Panc1 (cell line): ENCODE measurements at regions not wholly inside any gene's neighbourhood (a gene's known extent, or its start where the extent isn't known, plus 50 kb on each side); places are given as distances from the start of the nearest gene placed in this dataset.
"Not testable (repeated sequence)": the region's sequence is repeated elsewhere in the genome, so short reads cannot be mapped to it uniquely, and the experiment has no call there.

Experiments
- ATAC-seq: fragments of 200-7000 bp; cut with Tn5 transposase; 2 replicates; pipeline ENCODE4 v1.9.1; 2020; ENCODE audit warnings: mild to moderate bottlenecking, moderate library complexity
- BruUV-seq: library from RNA; stranded (reverse); fragments of 400-500 nt; replicated peaks from 2 replicates; lab custom pipeline; 2021; lab: Mats Ljungman, UMichigan
- CTCF ChIA-PET: fragments of 300-600 bp; sonication (Branson Sonifier 250); formaldehyde crosslinking; loops from one replicate; lab custom pipeline; 2022; ENCODE audit warnings: antibody characterized with exemption; lab: Charles Lee
- POLR2A ChIA-PET: fragments of 300-600 bp; sonication (Branson Sonifier 250); formaldehyde crosslinking; loops from one replicate; lab custom pipeline; 2022; ENCODE audit warnings: antibody characterized with exemption; lab: Charles Lee
- DNase-seq: peaks from one replicate; pipeline ENCODE4 v3.0.0-alpha.2; 2010; ENCODE audit warnings: low read depth, low spot score
- H3K27ac ChIP-seq: 2 replicates; pipeline ENCODE4 v1.5.1; 2011; ENCODE audit warnings: mild to moderate bottlenecking, low read length, inconsistent platforms
- H3K27me3 ChIP-seq: fragments of 200-500 bp; sonication (Bioruptor generic); 2 replicates; pipeline ENCODE4 v1.6.0; 2014; ENCODE audit warnings: low read length, inconsistent platforms; ENCODE audit not compliant: control insufficient read depth, insufficient read depth
- H3K36me3 ChIP-seq: fragments of 200-500 bp; sonication (Bioruptor generic); 2 replicates; pipeline ENCODE4 v1.5.1; 2014; ENCODE audit warnings: inconsistent platforms, mild to moderate bottlenecking, low read length, moderate library complexity; ENCODE audit not compliant: control insufficient read depth, insufficient read depth
- H3K4me1 ChIP-seq: 2 replicates; pipeline ENCODE4 v1.5.1; 2011; ENCODE audit warnings: inconsistent platforms, mild to moderate bottlenecking, low read length, moderate library complexity; ENCODE audit not compliant: control insufficient read depth, insufficient read depth
- H3K4me3 ChIP-seq, 2 experiments: 2 replicates each; pipeline ENCODE4 v1.5.1; 2011 to 2012; ENCODE audit warnings: low read depth in 2 of 2, low read length in 2 of 2, mild to moderate bottlenecking in 2 of 2, inconsistent platforms in 1 of 2, moderate library complexity in 1 of 2
- H3K9me3 ChIP-seq: fragments of 200-500 bp; sonication (Bioruptor generic); 2 replicates; pipeline ENCODE4 v1.5.1; 2014; ENCODE audit warnings: low read depth, mild to moderate bottlenecking, inconsistent platforms, low read length, moderate library complexity; ENCODE audit not compliant: control insufficient read depth, insufficient read depth
- POLR2AphosphoS5 ChIP-seq: IDR thresholded peaks from 2 replicates; pipeline ENCODE4 v1.6.1; 2012; ENCODE audit warnings: mild to moderate bottlenecking, low read depth, low read length, moderate library complexity
- SIN3A ChIP-seq: IDR thresholded peaks from 2 replicates; pipeline ENCODE4 v1.6.1; 2012; ENCODE audit warnings: low read depth, mild to moderate bottlenecking, low read length, moderate library complexity, borderline replicate concordance; ENCODE audit not compliant: insufficient read depth
- TCF7L2 ChIP-seq: IDR thresholded peaks from 2 replicates; pipeline ENCODE4 v1.6.1; 2011; ENCODE audit warnings: mild to moderate bottlenecking, low read depth, low read length, inconsistent platforms
- in situ Hi-C: cut with HindIII; loops from 2 replicates; pipeline ENCODE4 v1.10.0; 2016; ENCODE audit warnings: low sequenced_read_pairs, low pct_unique_long_range_greater_than_20kb
- intact Hi-C: fragments of 100-400 bp; cut with micrococcal nuclease; formaldehyde crosslinking; loops from one replicate; pipeline ENCODE4 v1.10.0; 2022; ENCODE audit not compliant: unreplicated experiment
- TF ChIP-seq, protein P1 (sequence below): fragments of 450-650 bp; IDR thresholded peaks from 2 replicates; pipeline ENCODE4 v1.5.1; 2017; ENCODE audit warnings: mild to moderate bottlenecking
- TF ChIP-seq, protein P2 (sequence below), 2 experiments: IDR thresholded peaks; 2 replicates each; pipeline ENCODE4 v1.6.1; 2011 to 2012; ENCODE audit warnings: low read depth in 2 of 2, control low read depth in 1 of 2, low read length in 1 of 2, mild to moderate bottlenecking in 1 of 2, moderate library complexity in 1 of 2; ENCODE audit not compliant: insufficient read depth in 1 of 2

DNA sequence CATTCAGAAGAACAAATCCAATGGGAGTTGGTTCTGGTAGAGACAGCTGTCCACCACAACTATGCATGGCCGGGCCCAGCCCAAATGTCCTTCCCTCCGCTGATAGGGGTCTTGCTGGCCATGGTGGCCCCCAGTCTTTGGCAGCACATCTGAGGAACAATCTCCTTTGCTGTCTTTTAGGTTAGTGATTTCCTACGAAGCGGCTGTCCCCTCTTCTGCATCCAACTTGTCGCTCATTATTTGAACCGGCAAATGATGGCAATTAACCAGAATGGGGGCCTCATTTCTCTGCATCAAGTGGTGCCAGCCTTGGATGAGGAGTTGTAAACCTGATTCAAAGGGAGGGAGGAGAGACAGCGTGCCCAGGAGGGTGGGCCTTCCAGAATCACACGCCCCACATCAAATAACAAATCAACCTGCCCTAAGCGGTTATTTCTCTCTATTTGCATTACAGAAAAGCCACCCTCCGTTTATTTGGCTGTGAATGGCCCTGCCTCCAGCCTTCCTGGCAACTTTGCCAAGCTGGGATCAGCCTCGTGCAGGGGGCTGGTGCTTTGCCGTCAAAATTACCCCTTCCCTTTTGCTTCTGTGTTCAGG is 156.5 kb downstream of the RGS9 start:
- DNase-seq (no peak), ATAC-seq (no peak)
- Histone ChIP-seq H3K27me3 (no peaks in the 10 kb centered on the region), H3K4me3 (no peak overlapping the region), H3K4me1 (no peaks in the 10 kb centered on the region), H3K9me3 (no peaks in the 10 kb centered on the region), H3K36me3 (no peaks in the 10 kb centered on the region), H3K27ac (no peak overlapping the region)
- intact Hi-C loops = loop anchor here (10.0 kb wide), 1 partner anchor 691 kb away; no protein-coding TSS in a partner anchor
- ChIA-PET CTCF (interaction anchor here (1.1 kb wide), 2 partner anchors 62 to 897 kb away, joined by 3 read pairs; no protein-coding TSS in a partner anchor), POLR2A (no interaction called here)
- no peak for TF ChIP-seq TCF7L2
- TF ChIP-seq, protein P1, sequence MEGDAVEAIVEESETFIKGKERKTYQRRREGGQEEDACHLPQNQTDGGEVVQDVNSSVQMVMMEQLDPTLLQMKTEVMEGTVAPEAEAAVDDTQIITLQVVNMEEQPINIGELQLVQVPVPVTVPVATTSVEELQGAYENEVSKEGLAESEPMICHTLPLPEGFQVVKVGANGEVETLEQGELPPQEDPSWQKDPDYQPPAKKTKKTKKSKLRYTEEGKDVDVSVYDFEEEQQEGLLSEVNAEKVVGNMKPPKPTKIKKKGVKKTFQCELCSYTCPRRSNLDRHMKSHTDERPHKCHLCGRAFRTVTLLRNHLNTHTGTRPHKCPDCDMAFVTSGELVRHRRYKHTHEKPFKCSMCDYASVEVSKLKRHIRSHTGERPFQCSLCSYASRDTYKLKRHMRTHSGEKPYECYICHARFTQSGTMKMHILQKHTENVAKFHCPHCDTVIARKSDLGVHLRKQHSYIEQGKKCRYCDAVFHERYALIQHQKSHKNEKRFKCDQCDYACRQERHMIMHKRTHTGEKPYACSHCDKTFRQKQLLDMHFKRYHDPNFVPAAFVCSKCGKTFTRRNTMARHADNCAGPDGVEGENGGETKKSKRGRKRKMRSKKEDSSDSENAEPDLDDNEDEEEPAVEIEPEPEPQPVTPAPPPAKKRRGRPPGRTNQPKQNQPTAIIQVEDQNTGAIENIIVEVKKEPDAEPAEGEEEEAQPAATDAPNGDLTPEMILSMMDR = no peak
- TF ChIP-seq, protein P2, sequence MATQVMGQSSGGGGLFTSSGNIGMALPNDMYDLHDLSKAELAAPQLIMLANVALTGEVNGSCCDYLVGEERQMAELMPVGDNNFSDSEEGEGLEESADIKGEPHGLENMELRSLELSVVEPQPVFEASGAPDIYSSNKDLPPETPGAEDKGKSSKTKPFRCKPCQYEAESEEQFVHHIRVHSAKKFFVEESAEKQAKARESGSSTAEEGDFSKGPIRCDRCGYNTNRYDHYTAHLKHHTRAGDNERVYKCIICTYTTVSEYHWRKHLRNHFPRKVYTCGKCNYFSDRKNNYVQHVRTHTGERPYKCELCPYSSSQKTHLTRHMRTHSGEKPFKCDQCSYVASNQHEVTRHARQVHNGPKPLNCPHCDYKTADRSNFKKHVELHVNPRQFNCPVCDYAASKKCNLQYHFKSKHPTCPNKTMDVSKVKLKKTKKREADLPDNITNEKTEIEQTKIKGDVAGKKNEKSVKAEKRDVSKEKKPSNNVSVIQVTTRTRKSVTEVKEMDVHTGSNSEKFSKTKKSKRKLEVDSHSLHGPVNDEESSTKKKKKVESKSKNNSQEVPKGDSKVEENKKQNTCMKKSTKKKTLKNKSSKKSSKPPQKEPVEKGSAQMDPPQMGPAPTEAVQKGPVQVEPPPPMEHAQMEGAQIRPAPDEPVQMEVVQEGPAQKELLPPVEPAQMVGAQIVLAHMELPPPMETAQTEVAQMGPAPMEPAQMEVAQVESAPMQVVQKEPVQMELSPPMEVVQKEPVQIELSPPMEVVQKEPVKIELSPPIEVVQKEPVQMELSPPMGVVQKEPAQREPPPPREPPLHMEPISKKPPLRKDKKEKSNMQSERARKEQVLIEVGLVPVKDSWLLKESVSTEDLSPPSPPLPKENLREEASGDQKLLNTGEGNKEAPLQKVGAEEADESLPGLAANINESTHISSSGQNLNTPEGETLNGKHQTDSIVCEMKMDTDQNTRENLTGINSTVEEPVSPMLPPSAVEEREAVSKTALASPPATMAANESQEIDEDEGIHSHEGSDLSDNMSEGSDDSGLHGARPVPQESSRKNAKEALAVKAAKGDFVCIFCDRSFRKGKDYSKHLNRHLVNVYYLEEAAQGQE (IDR thresholded peaks at IDR 0.05; ENCODE audit: insufficient read depth in 1 of 2, low read depth in 2 of 2, low read length in 1 of 2) = no peak
- no TSS peak for BruUV-seq
- in situ Hi-C loops = no loop called here

DNA sequence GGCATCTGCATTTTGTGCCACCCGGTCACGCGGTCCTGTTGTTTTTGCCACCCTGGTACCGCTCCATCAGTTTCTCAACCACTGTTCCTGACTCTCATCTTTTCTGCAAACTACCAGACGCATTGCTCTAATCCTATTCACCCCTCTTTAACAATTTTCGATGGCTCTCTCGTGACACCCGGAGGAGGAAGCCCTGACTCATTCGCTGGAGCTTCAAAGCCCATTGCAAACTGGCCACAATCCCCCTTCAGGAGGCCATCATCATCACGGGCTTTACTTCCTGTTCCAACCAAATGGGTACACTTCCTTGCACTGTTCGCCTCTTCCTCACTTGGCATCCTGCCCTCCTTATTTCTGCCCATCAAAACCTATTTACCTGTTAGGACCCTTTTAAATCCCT is 155.3 kb downstream of the RGS9 start:
- in situ Hi-C loops = no loop called here
- intact Hi-C loops = loop anchor here (10.0 kb wide), 1 partner anchor 692 kb away; no protein-coding TSS in a partner anchor
- POLR2A ChIA-PET = no interaction called here
- H3K27me3 ChIP-seq = no peaks in the 10 kb centered on the region
- DNase-seq (no peak), ATAC-seq (no peak)
- no peaks in the 10 kb centered on the region for H3K4me1 ChIP-seq
- H3K27ac ChIP-seq = no peak overlapping the region
- no TSS peak for BruUV-seq
- H3K9me3 ChIP-seq = no peaks in the 10 kb centered on the region
- TF ChIP-seq POLR2AphosphoS5 (no peak), TCF7L2 (no peak), SIN3A (no peak)
- TF ChIP-seq, protein P1 = no peak
- TF ChIP-seq, protein P2 (IDR thresholded peaks at IDR 0.05; ENCODE audit: insufficient read depth in 1 of 2, low read depth in 2 of 2, low read length in 1 of 2) = no peak
- no peak overlapping the region for H3K4me3 ChIP-seq
- CTCF ChIA-PET = no interaction called here
- no peaks in the 10 kb centered on the region for H3K36me3 ChIP-seq

DNA sequence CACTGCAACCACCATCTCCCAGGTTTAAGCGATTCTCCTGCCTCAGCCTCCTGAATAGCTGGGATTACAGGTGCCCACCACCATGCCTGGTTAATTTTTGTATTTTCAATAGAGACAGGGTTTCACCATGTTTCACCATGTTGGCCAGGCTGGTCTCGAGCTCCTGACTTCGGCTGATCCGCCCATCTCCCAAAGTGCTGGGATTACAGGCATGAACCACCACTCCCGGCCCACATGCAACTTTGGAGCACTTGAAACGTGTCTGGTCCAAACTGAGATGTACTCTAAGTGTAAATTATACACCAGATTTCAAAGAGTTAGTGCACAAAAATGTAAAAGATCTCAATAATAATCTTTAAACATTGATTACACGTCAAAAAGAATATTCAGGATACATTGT is 154.1 kb downstream of the RGS9 start:
- H3K9me3 ChIP-seq, CTCF ChIA-PET, ATAC-seq, H3K4me3 ChIP-seq, BruUV-seq, H3K27ac ChIP-seq, H3K36me3 ChIP-seq, H3K4me1 ChIP-seq, in situ Hi-C loops, DNase-seq, POLR2A ChIA-PET, H3K27me3 ChIP-seq: not testable (repeated sequence)
- intact Hi-C loops = loop anchor here (10.0 kb wide), 1 partner anchor 694 kb away; no protein-coding TSS in a partner anchor
